NCI-H2196 treated with DMSO at 0.1 percent for 48 hours (cell line): ENCODE measurements at regions not wholly inside any gene's neighbourhood (a gene's known extent, or its start where the extent isn't known, plus 50 kb on each side); places are given as distances from the start of the nearest gene placed in this dataset.

Experiments used
- DNase-seq: peaks from one replicate; lab custom pipeline; 2025; ENCODE audit not compliant: unreplicated experiment; lab: John Stamatoyannopoulos, UW

DNA sequence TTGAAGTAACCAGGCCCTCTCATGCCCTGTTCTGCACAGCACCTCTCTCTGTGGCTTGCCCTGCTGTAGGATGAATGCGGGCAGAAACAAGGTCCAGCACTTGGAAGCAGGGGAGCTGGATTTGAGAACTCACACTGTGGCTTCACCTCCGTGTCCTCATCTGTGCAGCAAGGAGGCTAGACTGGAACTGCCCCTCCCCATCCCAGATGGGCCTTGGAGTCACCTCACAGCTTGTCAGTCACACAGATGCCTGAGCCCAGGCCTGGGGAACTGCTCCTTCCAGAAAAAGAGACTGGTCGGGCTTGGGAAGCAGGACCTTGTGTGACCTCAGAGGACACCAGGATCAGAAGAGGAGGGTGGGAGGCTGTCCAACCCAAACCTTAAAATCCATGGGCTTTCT is 180.8 kb downstream of the CCT6B start:
- no peak for DNase-seq

DNA sequence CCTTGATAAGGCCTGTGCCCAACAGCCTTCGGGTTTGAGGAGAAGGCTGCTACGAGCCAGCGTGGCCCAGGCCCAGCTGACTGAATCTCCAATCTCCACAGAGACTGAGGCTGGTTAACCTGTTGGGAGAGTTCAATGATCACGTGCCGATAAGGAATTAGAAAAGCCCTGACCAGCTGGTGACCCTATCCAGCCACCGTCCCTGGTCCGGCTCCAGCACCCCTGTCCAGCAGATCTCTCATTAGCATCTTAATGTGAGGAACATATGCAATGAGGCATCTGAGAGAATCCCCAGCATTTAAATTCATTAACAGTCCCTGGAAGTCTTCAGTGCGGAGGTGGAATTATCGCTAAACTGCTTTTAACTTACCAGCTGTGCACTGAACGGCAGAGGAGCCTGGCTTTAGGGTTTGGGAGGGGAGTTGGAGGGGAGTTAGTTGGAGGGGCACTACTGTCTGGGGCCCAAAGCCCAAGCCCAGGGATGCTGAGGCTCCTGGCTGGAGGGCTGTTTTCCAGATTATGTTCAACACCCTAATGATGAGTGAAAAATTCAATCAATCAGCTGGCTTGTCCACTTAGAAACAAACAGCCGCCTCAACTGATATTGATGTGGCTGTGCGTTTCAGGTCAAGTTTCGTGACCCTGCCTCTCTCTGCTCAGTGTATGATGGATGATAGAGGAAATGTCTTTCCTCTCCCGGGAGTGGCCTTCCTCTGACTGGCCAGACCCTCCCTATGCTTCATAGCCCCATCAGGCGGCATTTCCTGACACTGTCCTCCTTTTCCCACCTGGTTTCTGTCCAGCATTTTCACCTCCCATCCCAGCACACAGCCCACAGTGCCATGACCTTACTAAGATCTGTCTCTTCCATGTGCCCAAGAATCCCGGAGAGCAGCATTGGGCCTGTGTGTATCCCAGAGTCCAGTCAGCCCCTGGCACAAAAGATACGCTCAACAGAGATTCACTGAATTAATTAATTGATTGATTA is 184.5 kb downstream of the CCT6B start:
- DNase-seq = no peak

DNA sequence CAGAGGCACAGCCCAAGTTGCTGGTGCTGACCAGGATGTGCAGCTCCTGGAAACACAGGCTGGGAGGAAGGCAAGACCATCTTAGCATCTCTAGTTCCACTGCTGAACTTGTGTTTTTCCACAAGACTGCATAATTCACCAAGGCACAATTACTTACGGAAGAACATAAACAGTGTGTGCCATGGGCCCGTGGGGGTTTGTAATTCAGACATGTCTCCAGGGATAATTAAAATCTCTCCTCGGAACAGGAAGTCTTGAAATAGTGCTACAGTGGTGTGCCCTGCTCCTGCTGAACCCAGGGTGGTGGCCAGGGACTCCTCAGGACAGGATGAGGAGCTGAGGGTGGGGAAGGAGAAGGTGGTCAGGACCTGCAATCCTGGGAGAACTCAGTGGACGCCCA is 188.2 kb downstream of the CCT6B start:
- no peak for DNase-seq

DNA sequence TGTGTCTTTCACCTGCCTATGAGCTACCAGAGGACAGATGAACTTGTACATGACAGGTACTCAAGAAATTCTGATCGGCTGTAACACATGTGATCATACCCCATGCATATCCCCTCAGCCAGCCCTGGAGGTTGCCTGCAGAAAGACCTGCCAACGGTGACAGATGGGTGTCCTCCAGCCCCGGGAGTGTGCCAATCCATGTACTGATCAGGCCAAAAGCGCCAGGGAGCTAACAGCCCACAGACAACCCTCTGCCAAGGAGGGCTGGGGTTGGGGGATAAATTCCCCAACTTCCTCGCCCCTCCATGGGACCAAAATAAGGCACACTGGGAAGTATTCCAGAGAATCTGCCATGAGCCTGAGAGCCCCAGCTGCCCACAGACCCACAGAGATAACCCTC is 189.4 kb downstream of the CCT6B start:
- no peak for DNase-seq

DNA sequence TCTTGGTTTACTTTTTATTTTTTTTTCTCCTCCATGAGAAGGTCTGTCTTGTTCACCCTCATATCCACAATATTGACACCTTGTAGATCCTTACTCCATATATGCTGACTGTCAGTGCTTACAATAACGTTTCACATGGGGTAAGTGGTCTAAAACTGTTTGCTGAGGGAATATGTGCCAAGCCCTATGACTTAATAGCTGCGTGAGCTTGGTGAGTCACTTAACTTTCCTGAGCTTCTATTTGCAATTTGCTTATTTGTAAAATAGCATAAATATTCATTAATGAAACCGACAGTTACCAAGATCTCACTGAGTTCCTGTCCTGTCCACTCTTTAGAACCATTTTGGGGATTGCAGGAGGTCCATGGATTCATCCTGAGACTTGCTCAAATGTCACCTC is 190.7 kb downstream of the CCT6B start:
- no peak for DNase-seq

DNA sequence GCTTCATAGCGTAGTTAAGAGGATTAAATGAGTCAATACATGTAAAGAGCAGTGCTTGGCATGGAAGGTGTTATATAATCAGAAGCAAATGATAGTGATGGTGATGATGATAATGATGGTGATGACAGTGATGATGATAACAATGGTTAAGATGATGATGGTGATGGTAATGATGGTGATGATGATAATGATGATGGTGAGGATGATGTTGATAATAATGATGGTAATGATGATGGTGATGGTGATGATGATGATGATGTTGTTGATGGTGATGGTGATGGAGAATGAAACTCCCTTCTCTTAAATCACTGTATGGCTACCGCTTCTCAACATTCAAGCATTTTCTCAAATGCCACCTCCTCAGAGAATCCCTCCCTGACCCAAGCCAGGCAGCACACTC is 190.5 kb downstream of the TMEM132E start:
- no peak for DNase-seq

DNA sequence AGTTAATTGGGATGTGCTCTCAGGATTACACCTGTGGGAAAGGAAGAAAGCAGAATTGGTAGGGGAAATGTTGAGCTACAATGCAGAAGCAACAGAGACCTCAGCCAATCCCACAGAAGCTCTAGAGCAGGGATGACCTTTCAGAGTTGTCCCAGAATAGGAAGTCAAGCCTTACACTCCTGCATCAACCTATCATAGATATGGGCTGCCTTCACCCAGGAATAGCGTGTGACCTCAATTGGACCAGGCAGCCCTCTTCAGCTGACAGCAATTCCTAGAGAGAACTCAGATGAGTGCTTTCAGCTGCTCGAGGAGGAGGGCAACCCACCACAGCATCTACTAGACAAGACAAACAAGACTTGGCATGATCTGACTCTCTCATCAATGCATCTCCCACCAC is 189.7 kb downstream of the TMEM132E start:
- no peak for DNase-seq

DNA sequence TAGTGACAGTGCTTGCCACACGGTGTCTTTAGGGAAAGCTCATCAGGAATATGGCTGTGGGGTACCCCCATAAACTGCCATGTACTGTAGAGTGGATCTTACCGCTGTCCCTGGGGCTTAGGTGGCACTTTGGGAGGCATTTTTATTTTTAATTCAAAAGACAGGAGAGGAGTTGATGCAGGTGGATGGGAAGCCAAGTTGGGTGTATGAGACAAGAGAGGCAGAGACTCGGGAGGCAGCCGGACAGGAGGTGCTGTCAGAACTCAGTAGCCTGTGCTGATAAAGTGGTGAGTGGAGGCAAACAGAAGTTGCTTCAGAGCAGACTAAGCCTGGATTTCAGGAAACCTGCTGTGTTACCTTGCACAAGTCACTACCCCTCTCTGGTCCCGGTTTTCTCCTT is 185.9 kb downstream of the TMEM132E start:
- no peak for DNase-seq

DNA sequence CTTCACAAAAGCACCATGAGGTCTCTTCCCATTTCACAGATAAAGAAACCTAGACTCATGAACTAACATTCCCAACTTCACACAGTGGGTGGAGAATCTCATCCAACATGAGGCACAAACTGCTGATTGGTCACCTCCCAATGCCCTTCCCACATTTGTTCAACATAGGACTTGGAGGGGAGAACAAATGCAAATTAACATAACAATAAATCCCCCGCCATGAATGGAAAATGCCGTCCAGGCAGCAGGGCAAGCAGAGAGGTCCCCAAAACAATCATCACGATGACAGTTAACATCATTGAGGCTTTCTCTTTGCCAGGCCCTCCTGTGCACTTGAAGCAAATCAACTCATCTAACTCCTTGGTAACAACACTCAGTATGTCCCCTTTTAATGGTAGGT is 185.3 kb downstream of the TMEM132E start:
- no peak for DNase-seq

DNA sequence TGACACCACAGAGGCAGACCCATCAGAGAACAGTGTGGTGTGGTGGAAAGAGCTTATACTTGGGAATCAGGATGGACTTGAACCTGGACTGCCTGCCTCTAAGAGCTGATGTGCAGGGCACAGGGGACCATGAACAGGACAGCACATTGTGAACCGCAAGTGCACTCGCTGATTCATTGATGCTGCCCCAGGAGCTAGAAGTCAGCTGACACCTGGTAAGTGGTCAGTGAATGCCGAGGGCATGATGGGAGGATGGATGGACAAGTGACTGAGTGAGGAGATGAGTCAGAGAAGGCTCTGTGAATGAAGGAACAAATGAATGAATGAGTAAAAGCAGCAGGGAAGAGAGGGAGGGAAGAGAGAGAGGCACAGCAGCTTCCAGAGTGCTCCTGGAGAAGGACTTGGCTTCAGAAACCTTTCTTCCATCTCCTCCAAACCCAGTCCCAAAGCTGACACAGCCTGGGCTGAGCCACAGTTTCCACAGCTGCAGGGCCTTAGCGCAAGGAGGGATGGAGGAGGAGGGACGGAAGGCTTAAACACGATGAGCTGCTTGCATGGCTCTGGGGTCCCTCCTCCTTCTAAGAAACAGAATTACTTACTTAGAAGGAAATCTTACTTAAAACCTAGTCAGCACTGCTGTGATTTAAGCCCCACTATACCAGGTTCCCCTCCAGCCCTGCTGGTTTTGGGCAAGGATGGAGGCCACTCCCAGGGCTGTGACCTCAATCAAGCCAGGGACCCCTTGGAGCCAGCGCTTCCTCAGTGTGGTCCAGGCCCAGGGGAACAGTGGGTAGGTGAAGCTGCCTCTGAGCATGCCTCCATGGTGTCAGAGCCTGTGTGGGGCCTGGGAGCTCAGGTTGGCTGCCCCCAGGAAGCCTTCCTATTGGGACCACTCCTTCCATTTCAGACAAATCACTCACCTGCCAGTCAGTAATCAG is 184.6 kb downstream of the TMEM132E start:
- DNase-seq = no peak

DNA sequence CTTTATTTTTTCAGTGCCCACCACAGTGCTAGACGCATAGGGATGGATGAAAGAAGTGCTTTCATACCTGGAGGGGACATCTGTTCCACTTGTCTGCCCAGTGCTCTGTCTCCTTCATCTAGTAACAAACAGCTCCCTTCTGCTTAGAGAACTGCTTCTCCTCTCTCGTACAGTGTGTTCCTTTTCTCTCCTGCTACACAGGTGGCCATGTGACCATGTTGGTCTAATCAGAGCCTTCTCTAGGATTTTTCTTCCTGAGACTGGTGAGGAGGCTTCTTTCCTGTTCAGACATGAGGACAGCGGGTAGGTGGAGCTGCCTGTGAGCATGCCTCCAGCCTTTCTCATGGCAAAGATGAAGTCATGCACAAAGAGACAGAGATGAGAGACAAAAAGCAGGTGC is 182.7 kb downstream of the TMEM132E start:
- no peak for DNase-seq

DNA sequence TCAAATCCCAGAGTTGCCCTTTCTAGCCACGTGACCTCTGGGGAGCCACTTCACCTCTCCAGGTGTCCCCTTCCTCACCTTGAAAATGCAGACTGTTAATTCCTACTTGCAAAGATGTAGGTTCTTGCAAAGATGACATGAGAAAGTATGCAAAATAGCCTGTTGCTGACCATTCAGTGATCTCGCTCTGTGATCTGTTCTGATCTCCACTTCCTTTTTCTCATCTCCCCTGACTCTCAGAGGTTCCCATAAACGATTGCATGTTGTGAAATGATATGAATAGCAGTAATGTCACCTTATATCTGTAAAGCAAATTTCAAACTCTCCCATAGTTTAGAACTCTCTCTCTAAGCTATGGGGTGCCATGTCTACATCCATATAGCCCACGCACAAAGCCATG is 182.3 kb downstream of the TMEM132E start:
- no peak for DNase-seq

DNA sequence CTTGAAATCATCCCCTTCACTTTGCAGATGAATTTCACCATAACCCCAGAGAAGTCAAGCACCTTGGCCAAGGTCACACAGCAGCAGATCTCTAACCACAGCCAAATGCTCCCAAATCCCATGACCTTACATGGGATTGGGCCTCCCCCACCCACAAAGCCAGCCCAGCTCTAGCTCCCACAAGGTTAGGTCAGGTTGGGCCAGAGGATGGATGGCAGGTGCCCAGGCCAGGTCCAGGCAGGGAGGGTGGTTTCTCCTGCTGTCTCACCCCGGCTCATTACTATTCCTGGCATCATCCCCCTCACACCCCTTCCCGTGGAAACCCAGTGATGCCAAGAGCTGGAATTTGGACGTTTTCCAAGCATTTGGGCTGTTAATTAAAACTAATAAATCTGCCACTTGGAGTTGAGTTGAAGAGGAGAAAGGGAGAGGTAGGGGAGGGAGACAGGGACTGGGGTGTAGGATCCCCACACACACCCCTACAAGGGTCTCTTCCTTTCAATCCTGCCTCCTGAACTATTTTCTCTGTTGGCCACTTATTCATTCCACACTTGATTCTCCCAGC is 181.6 kb downstream of the TMEM132E start:
- DNase-seq = no peak

DNA sequence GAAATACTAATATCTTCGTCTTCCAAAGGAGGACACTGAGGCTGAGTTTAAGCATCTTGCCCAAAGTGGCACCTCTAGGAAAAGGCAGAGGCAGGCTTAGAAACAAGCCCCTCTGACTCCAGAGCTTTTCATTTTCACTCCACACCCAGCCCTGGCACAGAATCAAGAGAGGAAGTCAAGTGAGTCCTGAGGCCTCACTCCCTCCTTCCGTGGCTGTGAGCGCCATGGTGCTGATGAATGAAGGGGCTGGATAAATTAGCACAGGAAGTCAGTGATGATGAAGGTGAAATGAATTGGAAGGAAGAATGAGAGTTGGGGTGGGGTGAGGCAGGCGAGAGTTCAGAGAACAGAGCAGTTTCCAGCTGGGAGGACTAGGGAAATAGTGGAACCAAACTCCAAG is 179.3 kb downstream of the TMEM132E start:
- no peak for DNase-seq

DNA sequence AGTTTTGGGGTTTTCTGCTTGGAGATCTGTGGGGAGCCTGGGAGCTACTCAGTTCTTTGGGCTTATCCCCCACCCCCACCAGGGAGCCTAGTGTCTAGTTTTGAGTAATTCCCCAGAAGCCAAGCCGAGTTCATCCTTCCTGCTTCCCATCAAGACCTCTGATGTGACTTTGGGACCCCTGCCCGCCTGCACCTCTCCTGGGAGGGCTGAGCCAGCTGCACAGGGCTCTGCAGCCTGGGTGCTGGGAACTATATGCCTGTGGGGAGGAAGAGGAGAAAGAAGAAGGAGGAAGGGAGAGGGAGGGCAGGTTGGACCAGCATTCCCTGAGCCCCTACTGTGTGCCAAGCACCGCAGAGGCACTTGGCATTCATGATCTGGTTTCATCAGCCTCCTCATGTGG is 178.9 kb downstream of the TMEM132E start:
- DNase-seq = no peak

DNA sequence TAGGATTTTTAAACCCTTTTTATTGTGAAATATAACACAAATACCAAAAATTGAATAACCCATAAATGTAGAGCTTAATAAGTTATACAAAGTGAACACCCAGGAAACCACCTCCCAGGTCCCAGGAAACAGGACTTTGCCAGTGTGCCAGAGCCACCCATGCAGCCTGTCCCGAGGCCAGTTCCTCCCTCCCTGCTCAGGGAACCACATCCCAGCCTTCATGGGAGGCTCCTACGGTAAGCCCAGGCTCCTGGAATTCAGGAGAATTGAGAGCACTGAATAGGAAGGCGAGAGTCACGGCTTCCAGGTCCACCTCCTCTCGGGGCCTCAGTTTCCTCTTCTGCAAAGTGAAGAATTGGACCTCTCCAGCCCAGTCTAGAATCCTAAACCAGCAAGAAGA is 178.2 kb downstream of the TMEM132E start:
- DNase-seq = no peak

DNA sequence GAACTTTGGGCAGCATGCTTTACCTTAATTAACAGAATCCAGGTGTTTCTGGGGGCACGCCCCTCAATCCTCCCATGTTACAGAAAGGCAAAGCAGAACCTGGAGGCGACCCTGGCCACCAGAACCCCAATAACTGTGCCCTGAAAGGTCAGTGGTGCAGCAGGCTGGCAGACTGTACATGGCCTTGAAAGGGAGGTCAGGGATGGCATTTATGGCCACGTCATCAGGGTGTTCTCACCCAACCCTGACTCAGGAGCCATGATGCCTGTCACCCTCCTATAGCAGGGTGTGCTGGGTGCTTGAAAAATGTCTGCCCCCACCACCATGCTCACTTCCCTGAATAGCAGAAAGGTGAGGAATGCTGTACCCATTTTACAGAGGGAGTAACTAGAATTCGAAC is 177.7 kb downstream of the TMEM132E start:
- DNase-seq = no peak

DNA sequence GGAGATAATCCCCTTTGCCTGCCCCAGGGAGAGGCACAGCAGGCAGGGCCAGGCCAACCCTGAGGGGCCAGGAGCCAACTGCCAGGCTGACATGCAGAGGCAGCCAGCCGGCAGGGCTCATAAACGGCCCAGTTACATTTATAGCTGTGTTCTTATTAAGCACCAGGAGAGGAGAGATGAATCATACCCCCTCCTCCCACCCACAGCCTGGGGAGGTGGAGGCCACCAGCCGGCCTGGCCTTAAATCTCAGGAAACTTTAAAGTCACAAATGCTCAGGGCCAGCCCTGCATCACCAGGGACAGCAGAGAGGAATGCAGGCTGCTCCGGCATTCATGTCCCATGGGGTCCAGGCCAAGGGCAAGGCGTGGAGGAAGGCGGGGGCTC is 177.2 kb downstream of the TMEM132E start:
- no peak for DNase-seq

DNA sequence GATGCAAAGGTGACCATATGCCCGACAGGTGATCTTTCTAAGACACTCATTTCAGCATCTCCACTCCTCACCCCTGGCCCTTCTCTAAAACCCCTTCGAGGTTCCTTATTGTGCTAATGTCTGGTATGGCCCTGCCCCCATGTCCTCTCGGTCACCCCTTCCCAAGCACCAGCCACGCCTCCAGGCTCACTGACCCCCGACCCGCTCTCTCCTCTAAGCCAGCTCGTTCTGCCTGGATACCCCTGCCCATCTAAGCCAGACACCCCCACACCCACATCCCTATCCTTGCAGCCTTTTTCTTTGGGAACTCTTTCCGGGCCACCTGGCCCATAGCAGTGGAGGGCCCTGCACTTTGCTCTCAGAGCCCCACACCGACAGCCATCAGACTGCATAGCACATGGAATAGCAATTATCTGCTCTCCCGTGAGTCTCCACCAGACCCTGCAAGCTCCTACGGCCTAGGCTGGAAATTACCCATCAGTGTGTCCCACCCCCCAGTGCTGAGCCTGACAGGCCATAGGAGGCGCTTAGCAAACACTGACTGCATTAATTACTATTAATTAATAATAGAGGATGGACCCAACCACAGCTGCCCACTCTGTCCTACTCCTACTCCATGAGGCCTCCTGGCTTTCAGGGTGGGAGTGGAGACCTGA is 176.7 kb downstream of the TMEM132E start:
- DNase-seq = no peak

DNA sequence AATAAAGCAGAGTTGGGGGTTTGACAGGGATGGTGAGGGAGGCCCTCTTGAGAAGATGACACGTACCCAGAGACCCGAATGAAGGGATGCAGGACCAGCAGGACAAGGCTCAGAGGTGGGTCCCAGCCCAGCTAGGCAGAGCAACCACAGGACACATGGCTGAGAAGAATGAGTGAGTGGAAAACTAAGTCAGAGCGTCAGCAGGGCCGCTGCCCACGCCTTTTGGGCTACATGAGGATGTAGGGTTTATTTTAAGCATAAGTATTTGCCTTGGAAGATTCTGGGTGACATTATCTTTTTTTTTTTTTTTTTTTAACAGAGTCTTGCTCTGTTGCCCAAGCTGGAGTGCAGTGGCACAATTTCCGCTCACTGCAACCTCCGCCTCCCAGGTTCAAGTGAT is 176.0 kb downstream of the TMEM132E start:
- DNase-seq = no peak

DNA sequence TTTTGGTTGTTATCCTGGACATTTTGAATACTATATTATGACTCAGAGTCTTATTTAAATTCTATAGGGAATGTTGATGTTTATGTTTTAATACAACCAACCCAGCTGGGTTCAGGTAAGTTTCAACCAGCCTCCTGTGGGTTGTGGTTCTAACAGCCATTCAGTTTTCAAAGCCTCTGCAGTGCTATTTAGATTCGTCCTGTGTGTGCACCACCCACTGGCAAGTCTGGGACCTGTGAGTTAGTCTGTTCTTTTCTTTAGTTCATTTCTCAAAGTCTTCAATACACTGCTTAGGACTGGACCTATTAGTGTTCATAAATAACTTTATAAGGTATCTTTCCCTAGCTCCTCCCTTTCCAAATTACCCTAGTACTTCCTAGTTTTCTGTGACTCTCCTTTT is 170.6 kb downstream of the TMEM132E start:
- DNase-seq = no peak
